Vagina (tissue), 2 donors: ENCODE measurements at regions not wholly inside any gene's neighbourhood (a gene's known extent, or its start where the extent isn't known, plus 50 kb on each side); places are given as distances from the start of the nearest gene placed in this dataset.

Source experiments
- DNase-seq, 2 donors: peaks; one replicate each; pipeline ENCODE4 v3.0.0-alpha.2; 2017; ENCODE audit errors: extremely low spot score in 2 of 2
- H3K27ac ChIP-seq: fragments of 200-600 bp; sonication (generic); one replicate; pipeline ENCODE4 v1.5.1; 2019
- H3K27me3 ChIP-seq: fragments of 200-600 bp; sonication (generic); one replicate; pipeline ENCODE4 v1.5.1; 2019
- H3K36me3 ChIP-seq, 2 donors: fragments of 200-600 bp; sonication (generic); one replicate each; pipeline ENCODE4 v1.5.1; 2017 to 2019
- H3K4me1 ChIP-seq: fragments of 200-600 bp; sonication (generic); one replicate; pipeline ENCODE4 v1.5.1; 2019
- H3K4me3 ChIP-seq, 2 donors: fragments of 200-600 bp; sonication (generic); 1 replicate in 1 of 2; 2 replicates in 1 of 2; pipeline ENCODE4 v1.5.1; 2016 to 2019
- H3K9me3 ChIP-seq: fragments of 200-600 bp; sonication (generic); one replicate; pipeline ENCODE4 v1.5.1; 2019
- POLR2A ChIP-seq, 2 donors: fragments of 450-650 bp; IDR thresholded peaks; one replicate each; pipeline ENCODE4 v1.6.1; 2017; ENCODE audit warnings: antibody characterized with exemption in 2 of 2, mild to moderate bottlenecking in 2 of 2, moderate library complexity in 2 of 2
- POLR2AphosphoS5 ChIP-seq, 2 donors: sonication (generic); formaldehyde crosslinking; IDR thresholded peaks; one replicate each; pipeline ENCODE4 v1.9.0; 2017; ENCODE audit warnings: antibody characterized with exemption in 2 of 2, mild to moderate bottlenecking in 2 of 2, low read depth in 1 of 2; ENCODE audit not compliant: insufficient read depth in 1 of 2
- intact Hi-C: fragments of 100-400 bp; cut with DNase I; formaldehyde crosslinking; loops from one replicate; pipeline ENCODE4 v1.15.1; 2023
- TF ChIP-seq, protein P1 (sequence below), 3 experiments: fragments of 450-650 bp in 2 of 3; fragments of 200-600 bp in 1 of 3; sonication (generic) in 1 of 3; IDR thresholded peaks; one replicate each; pipeline ENCODE4 v1.5.1; 2017 to 2019; ENCODE audit warnings: antibody characterized with exemption in 3 of 3, mild to moderate bottlenecking in 2 of 3, moderate library complexity in 2 of 3

DNA sequence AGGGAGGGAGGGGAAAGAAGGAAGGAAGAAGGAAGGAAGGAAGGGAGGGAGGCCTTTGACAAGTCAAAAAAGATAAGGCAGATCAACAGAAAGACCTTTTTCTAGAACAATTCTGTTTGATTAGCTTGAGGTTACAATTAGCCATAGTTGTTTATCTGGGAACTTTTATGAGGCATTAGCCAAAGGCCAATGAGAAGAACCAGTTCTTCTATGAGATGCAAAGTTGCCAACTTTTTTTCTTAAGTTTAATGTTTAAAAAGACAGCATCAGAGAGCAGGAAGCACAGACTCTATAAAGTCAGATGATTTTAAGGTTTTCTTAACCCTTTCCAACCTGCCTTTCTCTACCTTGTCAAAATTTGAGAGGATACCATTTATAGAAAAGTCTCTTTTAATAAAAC, 301.3 kb upstream of the NR2F2 start:
- Histone ChIP-seq H3K9me3 (no peaks in the 10 kb centered on the region), H3K4me3 (no peak overlapping the region), H3K27me3 (no peaks in the 10 kb centered on the region), H3K4me1 (peaks cover 4% of the 10 kb centered on the region), H3K36me3 (no peaks in the 10 kb centered on the region), H3K27ac (no peak overlapping the region)
- no peak for DNase-seq
- intact Hi-C loops, result no loop called here
- TF ChIP-seq, protein P1, sequence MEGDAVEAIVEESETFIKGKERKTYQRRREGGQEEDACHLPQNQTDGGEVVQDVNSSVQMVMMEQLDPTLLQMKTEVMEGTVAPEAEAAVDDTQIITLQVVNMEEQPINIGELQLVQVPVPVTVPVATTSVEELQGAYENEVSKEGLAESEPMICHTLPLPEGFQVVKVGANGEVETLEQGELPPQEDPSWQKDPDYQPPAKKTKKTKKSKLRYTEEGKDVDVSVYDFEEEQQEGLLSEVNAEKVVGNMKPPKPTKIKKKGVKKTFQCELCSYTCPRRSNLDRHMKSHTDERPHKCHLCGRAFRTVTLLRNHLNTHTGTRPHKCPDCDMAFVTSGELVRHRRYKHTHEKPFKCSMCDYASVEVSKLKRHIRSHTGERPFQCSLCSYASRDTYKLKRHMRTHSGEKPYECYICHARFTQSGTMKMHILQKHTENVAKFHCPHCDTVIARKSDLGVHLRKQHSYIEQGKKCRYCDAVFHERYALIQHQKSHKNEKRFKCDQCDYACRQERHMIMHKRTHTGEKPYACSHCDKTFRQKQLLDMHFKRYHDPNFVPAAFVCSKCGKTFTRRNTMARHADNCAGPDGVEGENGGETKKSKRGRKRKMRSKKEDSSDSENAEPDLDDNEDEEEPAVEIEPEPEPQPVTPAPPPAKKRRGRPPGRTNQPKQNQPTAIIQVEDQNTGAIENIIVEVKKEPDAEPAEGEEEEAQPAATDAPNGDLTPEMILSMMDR (IDR thresholded peaks at IDR 0.05), result no peak
- TF ChIP-seq POLR2A (IDR thresholded peaks at IDR 0.05) (no peak), POLR2AphosphoS5 (IDR thresholded peaks at IDR 0.05; ENCODE audit: insufficient read depth in 1 of 2, low read depth in 1 of 2) (no peak)

DNA sequence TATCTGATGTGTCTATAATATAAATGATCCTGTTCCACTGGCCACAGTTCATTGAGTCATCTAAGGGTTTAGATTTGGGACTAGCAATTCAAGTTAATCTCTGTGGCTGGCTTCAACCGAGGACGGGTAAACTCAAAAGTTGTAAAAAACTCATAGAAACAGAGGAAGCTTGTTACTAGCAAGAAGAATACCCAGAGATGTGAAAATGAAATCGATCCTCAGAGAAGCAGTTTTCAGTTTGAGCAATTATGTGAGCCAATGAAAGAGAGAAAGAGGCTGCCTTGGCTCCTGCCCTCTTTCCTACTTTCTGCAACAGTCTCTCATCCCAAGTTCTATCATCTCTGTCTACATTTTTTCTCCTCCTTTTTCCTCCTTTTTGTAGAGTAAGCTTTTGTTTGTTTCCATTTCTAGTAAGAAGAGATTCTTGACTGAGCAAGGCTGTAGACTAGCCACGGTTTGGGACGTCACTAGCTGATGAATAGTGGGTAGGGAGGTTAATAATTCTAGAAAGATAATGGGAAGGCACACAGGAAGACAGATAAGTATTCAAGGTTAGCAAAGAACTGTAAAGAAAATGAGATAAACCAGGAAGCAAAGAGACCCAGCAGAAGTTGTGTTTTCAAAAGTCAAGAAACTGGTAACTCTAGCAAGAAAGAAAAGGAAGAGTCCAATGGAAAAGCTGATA, 298.9 kb upstream of the NR2F2 start:
- H3K9me3 ChIP-seq, result no peaks in the 10 kb centered on the region
- intact Hi-C loops, result no loop called here
- TF ChIP-seq POLR2A (IDR thresholded peaks at IDR 0.05), result no peak
- TF ChIP-seq, protein P1 (IDR thresholded peaks at IDR 0.05), result no peak
- no peak for TF ChIP-seq POLR2AphosphoS5 (IDR thresholded peaks at IDR 0.05; ENCODE audit: insufficient read depth in 1 of 2, low read depth in 1 of 2)
- H3K27ac ChIP-seq, result no peak overlapping the region
- H3K36me3 ChIP-seq, result no peaks in the 10 kb centered on the region
- H3K4me3 ChIP-seq, result no peak overlapping the region
- H3K4me1 ChIP-seq, result peaks cover 4% of the 10 kb centered on the region
- no peaks in the 10 kb centered on the region for H3K27me3 ChIP-seq
- DNase-seq, result no peak

DNA sequence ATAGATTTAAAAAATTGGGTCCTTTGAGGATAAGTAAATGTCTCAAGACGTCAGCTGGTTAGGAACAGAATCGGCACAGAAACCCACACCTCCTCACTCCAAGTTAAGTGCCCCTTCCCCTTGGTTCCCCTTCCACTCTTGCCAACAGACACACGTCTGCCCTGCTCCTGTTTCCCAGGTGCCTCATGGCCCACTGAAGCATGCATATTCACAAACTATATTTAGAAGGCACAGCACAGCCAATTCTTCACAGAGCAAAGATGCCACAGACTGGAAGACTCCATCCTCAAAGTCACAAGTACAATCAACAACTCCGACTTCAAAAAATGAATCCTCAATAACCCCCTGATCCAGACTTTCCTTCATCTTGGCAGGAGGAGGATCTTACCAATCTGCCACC, 295.4 kb upstream of the NR2F2 start:
- TF ChIP-seq, protein P1 (IDR thresholded peaks at IDR 0.05), result no peak
- TF ChIP-seq POLR2AphosphoS5 (IDR thresholded peaks at IDR 0.05; ENCODE audit: insufficient read depth in 1 of 2, low read depth in 1 of 2), result no peak
- no peak for TF ChIP-seq POLR2A (IDR thresholded peaks at IDR 0.05)
- no peaks in the 10 kb centered on the region for H3K36me3 ChIP-seq
- no peak for DNase-seq
- no peaks in the 10 kb centered on the region for H3K4me1 ChIP-seq
- no peak overlapping the region for H3K4me3 ChIP-seq
- no peaks in the 10 kb centered on the region for H3K27me3 ChIP-seq
- no peaks in the 10 kb centered on the region for H3K9me3 ChIP-seq
- H3K27ac ChIP-seq, result no peak overlapping the region
- intact Hi-C loops, result no loop called here

DNA sequence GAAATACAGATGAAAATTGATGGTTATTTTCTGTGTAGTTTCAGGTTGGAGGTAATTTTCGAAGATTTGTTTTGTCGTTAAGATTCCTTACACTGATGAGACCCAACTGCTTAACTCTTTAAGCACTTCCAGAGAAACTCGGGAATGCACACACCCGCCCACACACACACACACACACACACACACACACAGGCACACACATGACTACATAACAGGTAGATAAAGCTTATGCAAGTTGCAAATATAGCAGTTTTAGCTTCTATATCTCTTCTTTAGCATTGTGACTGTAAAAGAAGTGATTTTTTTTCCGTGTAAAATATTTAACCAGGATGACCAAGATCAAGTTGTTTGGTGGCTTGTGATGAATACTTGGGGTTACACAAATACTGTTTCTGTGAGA, 294.9 kb upstream of the NR2F2 start:
- no peak for TF ChIP-seq POLR2AphosphoS5 (IDR thresholded peaks at IDR 0.05; ENCODE audit: insufficient read depth in 1 of 2, low read depth in 1 of 2)
- no peak for TF ChIP-seq POLR2A (IDR thresholded peaks at IDR 0.05)
- TF ChIP-seq, protein P1 (IDR thresholded peaks at IDR 0.05), result no peak
- H3K27me3 ChIP-seq, result no peaks in the 10 kb centered on the region
- no peak overlapping the region for H3K27ac ChIP-seq
- H3K9me3 ChIP-seq, result no peaks in the 10 kb centered on the region
- H3K4me1 ChIP-seq, result no peaks in the 10 kb centered on the region
- DNase-seq, result no peak
- intact Hi-C loops, result no loop called here
- no peaks in the 10 kb centered on the region for H3K36me3 ChIP-seq
- H3K4me3 ChIP-seq, result no peak overlapping the region

DNA sequence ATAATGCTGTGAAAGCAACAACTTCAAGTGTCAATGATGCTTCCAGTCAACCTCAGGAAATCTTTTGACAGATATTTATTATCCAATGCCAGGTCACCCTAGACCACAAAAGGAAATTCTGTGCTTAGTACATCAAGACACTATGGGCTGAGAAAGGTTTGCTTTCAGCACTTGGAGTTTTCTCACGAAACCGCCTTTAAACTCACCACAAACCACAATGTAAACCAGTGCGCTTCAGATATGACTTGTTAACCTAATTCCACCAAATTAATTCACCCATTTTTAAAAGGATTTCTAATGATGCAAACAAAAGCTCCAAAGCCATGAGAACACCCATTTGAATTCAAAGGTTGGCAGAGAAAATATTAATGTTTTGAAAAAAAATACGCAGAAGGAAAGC, 292.9 kb upstream of the NR2F2 start:
- Histone ChIP-seq H3K36me3 (no peaks in the 10 kb centered on the region), H3K9me3 (no peaks in the 10 kb centered on the region), H3K4me1 (no peaks in the 10 kb centered on the region), H3K27me3 (no peaks in the 10 kb centered on the region), H3K27ac (no peak overlapping the region), H3K4me3 (no peak overlapping the region)
- intact Hi-C loops, result no loop called here
- no peak for TF ChIP-seq POLR2A (IDR thresholded peaks at IDR 0.05)
- no peak for TF ChIP-seq POLR2AphosphoS5 (IDR thresholded peaks at IDR 0.05; ENCODE audit: insufficient read depth in 1 of 2, low read depth in 1 of 2)
- TF ChIP-seq, protein P1 (IDR thresholded peaks at IDR 0.05), result no peak
- DNase-seq, result no peak
